HG02763 (cell line): ENCODE measurements at regions not wholly inside any gene's neighbourhood (a gene's known extent, or its start where the extent isn't known, plus 50 kb on each side); places are given as distances from the start of the nearest gene placed in this dataset.
A peak's percentile ranks its signal among the peaks of the same experiment; 100 is the strongest.
"Not testable (repeated sequence)": the region's sequence is repeated elsewhere in the genome, so short reads cannot be mapped to it uniquely, and the experiment has no call there.

Source experiments
- ATAC-seq: cut with Tn5 transposase; IDR thresholded peaks from one replicate; pipeline ENCODE4 v1.9.1; 2021; ENCODE audit warnings: mild to moderate bottlenecking, moderate library complexity; ENCODE audit not compliant: unreplicated experiment

DNA sequence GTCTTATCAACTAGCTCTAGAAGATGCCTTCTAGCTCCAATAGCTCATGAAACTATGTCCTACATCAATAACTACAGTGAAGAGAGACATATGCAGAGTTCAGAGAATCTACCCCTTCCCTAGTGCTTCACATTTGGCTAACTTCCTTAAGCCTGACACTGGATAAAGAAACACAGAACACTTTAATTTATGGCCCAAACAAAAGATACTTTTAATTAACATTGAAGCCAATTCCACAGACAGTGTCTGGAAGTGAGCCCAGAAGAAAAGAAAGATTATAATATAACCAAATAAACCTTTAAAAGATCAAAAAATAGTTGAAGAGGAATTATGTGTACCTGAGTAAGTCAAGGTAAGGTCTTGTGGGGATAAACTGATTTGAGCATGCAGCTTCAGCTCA, 255.2 kb downstream of the C11orf87 start:
- no peak for ATAC-seq

DNA sequence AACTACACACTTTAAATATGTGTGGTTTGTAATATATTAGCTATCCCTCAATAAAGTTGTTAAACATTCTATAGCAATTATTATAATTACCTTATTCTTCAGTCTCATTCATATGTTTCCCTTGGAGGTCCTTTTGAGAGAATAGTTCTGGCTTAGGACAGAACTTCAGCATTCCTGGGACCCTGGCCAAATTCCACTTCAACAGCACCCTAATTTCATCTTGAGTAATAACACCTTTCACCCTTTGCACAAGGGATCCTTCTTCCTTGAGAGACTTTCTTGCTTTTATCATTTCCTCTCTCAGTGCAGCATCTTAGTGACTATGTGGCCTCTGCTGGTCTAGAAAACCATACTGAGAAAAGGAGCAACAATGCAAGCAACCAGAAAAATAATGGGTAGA, 255.9 kb downstream of the C11orf87 start:
- no peak for ATAC-seq

GRCh38 chr11:109680127-109680526, 258.1 kb downstream of the C11orf87 start:
- no peak for ATAC-seq

DNA sequence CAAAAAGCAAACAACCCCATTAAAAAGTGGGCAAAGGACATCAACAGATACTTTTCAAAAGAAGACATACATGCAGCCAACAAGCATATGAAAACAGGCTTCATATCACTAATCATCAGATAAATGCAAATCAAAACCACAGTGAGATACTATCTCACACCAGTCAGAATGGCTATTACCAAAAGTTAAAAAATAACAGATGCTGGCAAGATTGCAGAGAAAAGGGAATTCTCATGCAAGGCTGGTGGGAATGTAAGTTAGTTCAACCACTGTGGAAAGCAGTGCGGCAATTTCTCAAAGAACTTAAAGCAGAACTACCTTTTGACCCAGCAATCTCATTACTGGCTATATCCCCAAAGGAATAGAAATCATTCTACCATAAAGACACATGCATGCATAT, 260.8 kb downstream of the C11orf87 start:
- ATAC-seq: not testable (repeated sequence)

- no peak for ATAC-seq
These were observed 273.7 kb downstream of the C11orf87 start for GRCh38 chr11:109695696-109696095.

DNA sequence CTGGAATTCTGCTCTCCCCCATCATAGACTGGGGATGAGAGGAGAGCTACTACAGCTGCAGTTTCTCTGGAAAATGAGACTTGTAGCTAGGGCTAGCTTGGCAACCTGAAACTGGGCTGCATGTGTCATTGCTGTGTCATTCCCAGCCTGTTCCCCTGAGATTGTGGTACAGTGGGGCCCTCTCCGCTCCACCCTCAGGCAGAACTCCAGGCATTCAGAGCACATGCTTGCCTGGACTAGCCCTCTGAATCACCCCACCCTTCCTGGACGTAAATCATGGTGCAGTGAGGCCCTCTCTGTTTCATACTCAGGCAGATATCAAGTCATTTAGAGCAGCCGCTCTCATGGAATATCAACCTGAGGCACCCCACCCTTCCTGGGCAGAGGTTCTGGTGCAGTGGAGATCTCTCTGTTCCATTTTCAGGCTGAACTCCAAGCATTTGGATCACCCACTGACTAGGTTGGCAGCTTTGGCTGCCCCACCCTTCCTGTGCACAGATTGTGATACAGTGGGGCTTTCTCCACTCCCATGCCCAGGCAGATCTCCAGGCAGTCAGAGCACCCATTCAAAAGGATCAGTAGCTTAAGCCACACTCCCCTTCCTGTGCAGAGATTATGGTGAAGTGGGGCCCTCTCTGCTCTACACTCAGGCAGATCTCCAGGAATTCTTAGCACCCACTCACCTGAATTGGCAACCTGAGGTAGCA, 274.4 kb downstream of the C11orf87 start:
- ATAC-seq: no peak

DNA sequence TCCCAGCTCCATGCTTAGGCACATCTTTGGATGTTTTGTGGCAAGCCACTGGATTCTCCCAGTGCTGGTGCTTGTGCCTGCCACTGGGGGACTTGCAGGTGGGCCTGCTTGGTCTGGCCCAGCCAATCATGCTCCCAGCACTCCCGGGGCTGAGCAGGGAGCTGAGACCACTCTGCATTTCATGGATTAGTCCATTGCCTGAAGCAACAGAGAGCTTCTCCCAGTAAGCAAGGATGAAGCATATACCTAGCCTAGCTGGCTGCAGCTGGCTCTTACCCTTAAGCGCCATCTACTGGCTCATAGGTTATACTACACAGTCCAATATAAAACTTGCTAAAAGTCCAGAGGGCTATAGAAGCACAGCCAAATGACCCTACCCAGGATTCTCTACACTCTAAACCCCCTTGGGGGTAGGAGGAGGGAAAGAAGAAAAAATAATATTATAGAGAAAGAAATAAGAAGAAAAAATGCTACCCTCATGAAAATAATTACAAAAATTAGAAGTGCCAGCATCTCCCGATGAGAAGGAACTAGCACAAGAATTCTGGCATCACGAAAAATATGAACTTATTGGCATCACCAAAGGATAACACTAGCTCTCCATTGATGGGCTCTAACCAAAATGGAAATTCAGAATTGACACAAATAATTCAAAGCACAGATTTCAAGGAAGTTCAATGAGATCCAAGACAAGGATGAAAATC, 275.3 kb downstream of the C11orf87 start:
- peak; percentile 63 for ATAC-seq

DNA sequence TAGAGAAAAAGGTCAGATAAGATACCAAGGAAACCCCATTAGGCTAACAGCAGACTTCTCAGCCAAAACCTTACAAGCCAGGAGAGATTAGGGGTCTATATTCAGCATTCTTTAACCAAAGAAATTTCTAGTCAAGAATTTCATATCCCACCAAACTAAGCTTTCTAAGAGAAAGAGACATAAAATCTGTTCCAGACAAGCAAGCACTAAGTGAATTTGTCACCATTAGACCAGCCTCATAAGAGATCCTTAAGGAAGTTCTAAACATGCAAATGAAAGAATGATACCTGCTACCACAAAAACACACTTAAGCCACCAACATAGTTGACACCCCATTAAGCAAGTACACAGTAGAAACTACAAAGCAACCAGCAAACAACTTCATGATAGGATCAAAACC, 276.2 kb downstream of the C11orf87 start:
- ATAC-seq: no peak

GRCh38 chr11:109704432-109704831, 282.4 kb downstream of the C11orf87 start:
- ATAC-seq: no peak

DNA sequence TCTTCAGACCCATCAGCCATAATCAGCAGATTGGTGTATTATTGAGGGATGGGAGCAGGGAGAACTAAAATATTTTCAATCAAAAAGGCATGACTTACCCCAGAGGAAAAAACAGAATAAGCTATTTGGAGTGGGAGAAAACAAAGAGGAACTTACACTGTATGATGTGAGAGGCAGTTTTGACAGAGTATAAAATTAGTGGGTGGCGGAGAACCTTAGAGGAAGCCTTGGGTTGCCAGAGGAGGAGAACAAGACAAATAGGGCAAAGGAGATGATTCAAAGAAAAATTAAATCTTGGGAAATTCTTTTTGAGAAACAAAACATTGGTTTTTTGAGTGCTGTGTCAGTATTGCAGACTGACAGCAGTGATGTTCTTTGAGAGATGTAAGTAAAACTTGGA, 285.0 kb downstream of the C11orf87 start:
- ATAC-seq: no peak

- no peak for ATAC-seq
These were observed 285.4 kb downstream of the C11orf87 start for GRCh38 chr11:109707411-109707810.

DNA sequence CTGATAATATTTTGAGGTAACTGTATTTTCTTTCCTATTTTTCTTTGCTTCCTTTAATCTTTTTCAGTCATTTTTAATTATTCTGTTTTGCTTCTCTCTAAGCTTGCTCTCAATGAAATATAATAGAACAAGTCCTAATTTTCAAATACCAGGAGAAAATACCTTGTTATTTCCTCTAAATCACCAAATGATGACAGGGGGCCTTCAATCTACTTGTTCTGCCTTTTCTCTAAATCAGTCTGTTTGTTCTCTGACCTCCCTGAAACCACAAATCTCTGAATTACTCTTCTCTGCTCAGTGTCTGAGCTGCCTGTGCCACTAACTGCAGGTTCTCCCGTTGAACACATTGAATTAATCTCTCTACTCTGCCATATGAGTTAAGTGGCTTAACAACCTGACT, 286.2 kb downstream of the C11orf87 start:
- ATAC-seq: no peak

- not testable (repeated sequence) for ATAC-seq
These were observed 292.5 kb downstream of the C11orf87 start for GRCh38 chr11:109714444-109714843.

DNA sequence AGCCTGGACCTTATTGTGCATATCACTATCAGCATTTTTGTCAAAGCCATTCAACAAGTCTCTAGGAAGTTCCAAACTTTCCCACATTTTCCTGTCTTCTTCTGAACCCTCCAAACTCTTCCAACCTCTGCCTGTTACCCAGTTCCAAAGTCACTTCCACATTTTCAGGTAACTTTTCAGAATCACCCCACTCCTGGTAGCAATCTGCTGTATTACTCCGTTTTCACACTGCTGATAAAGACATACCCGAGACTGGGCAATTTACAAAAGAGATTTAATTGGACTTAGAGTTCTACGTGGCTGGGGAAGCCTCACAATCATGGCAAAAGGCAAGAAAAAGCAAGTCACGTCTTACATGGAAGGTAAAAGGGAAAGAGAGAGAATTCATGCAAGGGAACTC, 293.4 kb downstream of the C11orf87 start:
- not testable (repeated sequence) for ATAC-seq

DNA sequence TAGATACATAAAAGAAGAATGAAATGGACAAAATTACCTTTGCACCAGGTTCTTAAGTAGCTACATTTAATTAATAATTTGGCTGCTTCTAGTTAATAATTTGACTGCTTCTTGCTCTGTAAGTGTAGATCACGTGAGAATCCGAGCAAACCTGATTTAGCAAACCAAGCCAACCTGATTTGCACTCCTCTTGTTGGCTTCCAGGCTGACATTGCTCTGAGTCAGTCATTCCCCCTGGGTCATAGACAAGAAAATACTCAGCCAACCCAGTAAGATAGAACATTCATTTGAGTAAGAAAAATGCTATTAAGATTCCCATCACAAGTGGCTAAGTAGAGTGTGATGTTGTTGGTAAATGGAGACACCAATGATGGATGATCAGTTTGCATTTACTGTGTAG, 304.1 kb downstream of the C11orf87 start:
- ATAC-seq: no peak

DNA sequence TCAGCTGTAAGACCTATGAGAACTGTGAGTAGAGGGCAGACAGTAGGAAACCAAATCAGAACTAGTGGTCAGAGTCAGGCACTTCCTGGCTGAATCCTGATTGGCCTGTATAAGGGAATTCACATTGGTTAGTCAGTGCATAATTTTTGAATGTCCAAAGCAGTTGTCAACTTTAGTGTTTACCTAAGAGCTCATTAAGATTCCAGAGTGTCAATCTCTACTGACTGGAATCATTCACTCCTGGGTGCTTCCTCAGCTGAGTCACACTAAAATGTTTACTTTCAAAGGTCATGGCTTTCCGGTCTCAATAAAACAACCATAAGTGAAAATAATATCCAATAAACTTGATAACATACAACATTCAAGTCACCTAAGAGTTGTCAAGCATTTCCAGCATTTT, 306.1 kb downstream of the C11orf87 start:
- ATAC-seq: no peak

DNA sequence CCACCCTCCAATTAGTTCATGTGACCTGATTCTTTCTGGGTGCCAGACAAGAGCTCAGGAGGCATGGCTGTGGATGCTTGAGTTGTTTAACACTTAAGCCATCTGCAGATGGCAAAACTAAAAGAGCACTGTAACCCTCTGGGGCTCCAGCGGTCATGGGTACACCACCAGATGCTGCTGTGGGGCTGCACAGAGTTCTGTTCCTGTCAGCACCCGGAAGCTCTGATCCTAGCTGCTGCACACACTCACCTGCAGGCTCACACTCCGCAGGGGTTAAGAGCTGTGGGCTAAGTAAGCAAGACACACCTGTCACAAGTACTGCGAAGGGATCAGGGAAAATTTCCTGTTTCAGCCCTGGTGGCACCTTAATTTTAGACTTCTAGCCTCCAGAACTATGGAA, 307.8 kb downstream of the C11orf87 start:
- ATAC-seq: no peak

DNA sequence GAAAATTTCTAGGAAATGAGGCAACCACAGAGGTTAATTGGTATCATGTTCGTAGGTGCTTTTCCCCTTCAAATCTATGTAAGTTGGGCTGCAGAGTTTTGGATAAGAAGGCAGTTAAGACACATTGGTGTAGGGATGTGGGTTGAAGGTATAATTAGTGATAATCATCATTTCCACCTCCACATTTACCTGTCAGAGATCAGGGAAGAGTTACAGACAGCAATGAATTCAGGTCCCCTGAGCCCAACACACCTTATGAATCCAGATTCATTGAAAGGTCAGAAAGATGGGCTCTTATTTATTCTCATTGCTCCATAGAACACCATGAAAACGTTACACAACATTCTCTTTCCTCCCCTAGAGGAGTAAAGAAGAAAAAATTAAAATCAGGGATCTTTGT, 308.7 kb downstream of the C11orf87 start:
- ATAC-seq: no peak

- no peak for ATAC-seq
These were observed 309.5 kb downstream of the C11orf87 start for GRCh38 chr11:109731451-109731850.

DNA sequence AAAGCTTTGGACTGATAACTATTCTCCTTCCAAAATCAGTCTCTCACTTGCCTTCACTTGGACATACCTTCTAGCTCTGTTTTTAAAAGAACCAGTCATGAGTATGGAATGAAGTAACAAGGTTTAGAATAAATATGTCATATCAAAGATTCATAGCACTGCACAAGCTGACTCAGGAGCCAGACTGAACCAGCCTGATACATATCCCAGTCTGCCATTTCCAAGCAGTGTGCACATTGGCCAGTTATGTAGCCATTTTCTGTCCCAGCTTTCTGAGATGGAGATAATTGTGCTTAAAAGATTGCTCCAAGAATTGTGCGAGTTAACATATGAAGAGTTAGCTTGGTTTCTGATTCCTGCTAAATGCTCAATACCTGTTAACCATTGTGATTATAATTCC, 311.3 kb downstream of the C11orf87 start:
- ATAC-seq: no peak

GRCh38 chr11:109734566-109734965, 312.6 kb downstream of the C11orf87 start:
- no peak for ATAC-seq

DNA sequence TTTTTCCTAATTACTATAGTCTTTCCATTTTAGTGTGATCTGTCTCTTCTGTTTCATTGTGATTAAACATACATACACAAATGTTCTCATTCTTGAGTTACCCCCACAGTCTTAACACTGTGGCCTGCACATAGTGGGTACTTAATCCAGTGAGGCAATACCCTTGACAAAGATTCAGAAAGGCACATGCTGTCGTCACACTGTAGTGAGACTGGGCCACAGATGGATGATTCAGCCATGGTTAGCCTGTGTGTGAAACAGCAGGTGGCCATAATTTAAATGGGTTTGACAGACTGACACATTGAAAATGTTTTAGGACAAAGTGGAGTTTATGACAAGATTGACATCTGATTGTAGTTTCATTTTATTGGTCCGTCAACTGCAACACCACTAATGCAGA, 313.1 kb downstream of the C11orf87 start:
- ATAC-seq: no peak

GRCh38 chr11:109739379-109739778, 317.4 kb downstream of the C11orf87 start:
- no peak for ATAC-seq
